PC-9 (cell line): ENCODE measurements at regions not wholly inside any gene's neighbourhood (a gene's known extent, or its start where the extent isn't known, plus 50 kb on each side); places are given as distances from the start of the nearest gene placed in this dataset.

ENCODE experiments used
- BruUV-seq: library from RNA; stranded (reverse); fragments of 400-500 nt; replicated peaks from 2 replicates; lab custom pipeline; 2021; lab: Mats Ljungman, UMichigan
- CTCF ChIA-PET: fragments of 300-600 bp; sonication (Branson Sonifier 250); formaldehyde crosslinking; loops from one replicate; lab custom pipeline; 2022; ENCODE audit warnings: antibody characterized with exemption; lab: Charles Lee
- POLR2A ChIA-PET: fragments of 300-600 bp; sonication (Branson Sonifier 250); formaldehyde crosslinking; loops from one replicate; lab custom pipeline; 2022; ENCODE audit warnings: antibody characterized with exemption; ENCODE audit not compliant: unreplicated experiment; lab: Charles Lee
- DNase-seq, 2 experiments: peaks; one replicate each; pipeline versions ENCODE4 v3.0.0 to v3.0.0-alpha.2; 2015 to 2022; ENCODE audit warnings: mixed read lengths in 1 of 2
- H2AFZ ChIP-seq: fragments of 200-600 bp; sonication (generic); 2 replicates; pipeline ENCODE4 v1.8.1; 2017; ENCODE audit warnings: antibody characterized with exemption
- H3F3A ChIP-seq: fragments of 200-600 bp; sonication (generic); 2 replicates; pipeline ENCODE4 v1.8.1; 2017; ENCODE audit warnings: antibody characterized with exemption, mild to moderate bottlenecking, low read depth; ENCODE audit not compliant: insufficient read depth
- H3K27ac ChIP-seq: fragments of 200-600 bp; sonication (generic); 2 replicates; pipeline ENCODE4 v1.6.1; 2016; ENCODE audit warnings: mixed run types
- H3K27me3 ChIP-seq: fragments of 200-600 bp; sonication (generic); 2 replicates; pipeline ENCODE4 v1.6.1; 2016; ENCODE audit warnings: low read depth, mixed run types; ENCODE audit not compliant: insufficient read depth
- H3K36me3 ChIP-seq: fragments of 200-600 bp; sonication (generic); 2 replicates; pipeline ENCODE4 v1.6.1; 2016; ENCODE audit warnings: low read depth, mixed run types
- H3K4me1 ChIP-seq: fragments of 200-600 bp; sonication (generic); replicated peaks from 2 replicates; pipeline ENCODE4 v1.6.1; 2016; ENCODE audit warnings: mixed run types; ENCODE audit not compliant: insufficient read depth
- H3K4me2 ChIP-seq: fragments of 200-600 bp; sonication (generic); 2 replicates; pipeline ENCODE4 v1.6.1; 2017; ENCODE audit warnings: mixed run types
- H3K4me3 ChIP-seq: fragments of 200-600 bp; sonication (generic); 2 replicates; pipeline ENCODE4 v1.6.1; 2016; ENCODE audit warnings: mixed run types
- H3K79me2 ChIP-seq: fragments of 200-600 bp; sonication (generic); 2 replicates; pipeline ENCODE4 v1.6.1; 2017; ENCODE audit warnings: low read depth, mixed run types
- H3K9me2 ChIP-seq: fragments of 200-600 bp; sonication (generic); 2 replicates; pipeline ENCODE4 v1.8.1; 2017; ENCODE audit warnings: mild to moderate bottlenecking; ENCODE audit not compliant: insufficient read depth
- H3K9me3 ChIP-seq: fragments of 200-600 bp; sonication (generic); 2 replicates; pipeline ENCODE4 v1.8.1; 2016; ENCODE audit warnings: low read depth; ENCODE audit not compliant: insufficient read depth
- H4K20me1 ChIP-seq: fragments of 200-600 bp; sonication (generic); 2 replicates; pipeline ENCODE4 v1.8.1; 2017; ENCODE audit not compliant: insufficient read depth
- CTCF ChIP-seq: fragments of 200-600 bp; sonication (generic); conservative IDR thresholded peaks from 2 replicates; pipeline ENCODE4 v1.6.1; 2017; ENCODE audit warnings: mixed run types, antibody characterized with exemption, mild to moderate bottlenecking, moderate library complexity
- EZH2 ChIP-seq: fragments of 200-600 bp; sonication (generic); IDR thresholded peaks from 2 replicates; pipeline ENCODE4 v1.8.0; 2017; ENCODE audit warnings: antibody characterized with exemption, low read depth
- intact Hi-C: fragments of 100-400 bp; cut with micrococcal nuclease; formaldehyde crosslinking; loops from one replicate; pipeline ENCODE4 v1.10.0; 2022; ENCODE audit not compliant: unreplicated experiment

- no peaks in the 10 kb centered on the region for H3K27me3 ChIP-seq
- CTCF ChIA-PET: no interaction called here
These were observed 434.3 kb upstream of the FAT1 start for GRCh38 chr4:187158003-187158402.

GRCh38 chr4:187160486-187160885, 436.8 kb upstream of the FAT1 start:
- Histone ChIP-seq H3F3A (no peaks in the 10 kb centered on the region), H3K36me3 (no peaks in the 10 kb centered on the region), H3K79me2 (no peaks in the 10 kb centered on the region), H3K4me3 (no peak overlapping the region), H3K27me3 (no peaks in the 10 kb centered on the region), H3K9me2 (no peaks in the 10 kb centered on the region), H3K27ac (no peak overlapping the region), H3K9me3 (no peaks in the 10 kb centered on the region), H4K20me1 (no peaks in the 10 kb centered on the region), H2AFZ (no peak overlapping the region), H3K4me2 (no peak overlapping the region), H3K4me1 (no peaks in the 10 kb centered on the region)
- no TSS peak for BruUV-seq
- POLR2A ChIA-PET: no interaction called here
- intact Hi-C loops: no loop called here
- no peak for DNase-seq
- TF ChIP-seq EZH2: no peak
- TF ChIP-seq CTCF: no peak
- CTCF ChIA-PET: no interaction called here

More at GRCh38 chr4:187158003-187158402, 434.3 kb upstream of the FAT1 start:
- DNase-seq: no peak
- Histone ChIP-seq H3F3A (no peaks in the 10 kb centered on the region), H3K9me2 (no peaks in the 10 kb centered on the region), H3K4me2 (no peak overlapping the region), H2AFZ (no peak overlapping the region), H3K4me3 (no peak overlapping the region), H3K27ac (no peak overlapping the region), H3K36me3 (no peaks in the 10 kb centered on the region), H3K9me3 (no peaks in the 10 kb centered on the region), H4K20me1 (no peaks in the 10 kb centered on the region), H3K79me2 (no peaks in the 10 kb centered on the region), H3K4me1 (no peaks in the 10 kb centered on the region)
- TF ChIP-seq CTCF (no peak), EZH2 (no peak)
- intact Hi-C loops: no loop called here
- no TSS peak for BruUV-seq
- POLR2A ChIA-PET: no interaction called here

GRCh38 chr4:187166886-187167512, 443.3 kb upstream of the FAT1 start:
- BruUV-seq: no TSS peak
- no peaks in the 10 kb centered on the region for H3K27me3 ChIP-seq
- no peak overlapping the region for H2AFZ ChIP-seq
- no peaks in the 10 kb centered on the region for H3K4me1 ChIP-seq
- TF ChIP-seq EZH2 (no peak), CTCF (no peak)
- CTCF ChIA-PET: no interaction called here
- no peaks in the 10 kb centered on the region for H3K9me2 ChIP-seq
- POLR2A ChIA-PET: no interaction called here
- no peaks in the 10 kb centered on the region for H4K20me1 ChIP-seq
- H3K79me2 ChIP-seq: no peaks in the 10 kb centered on the region
- no peaks in the 10 kb centered on the region for H3K9me3 ChIP-seq
- no peaks in the 10 kb centered on the region for H3F3A ChIP-seq
- no peak overlapping the region for H3K27ac ChIP-seq
- H3K36me3 ChIP-seq: no peaks in the 10 kb centered on the region
- no peak overlapping the region for H3K4me3 ChIP-seq
- no peak for DNase-seq
- H3K4me2 ChIP-seq: no peak overlapping the region
- intact Hi-C loops: no loop called here
